Osteoblast (primary cell): ENCODE measurements at regions not wholly inside any gene's neighbourhood (a gene's known extent, or its start where the extent isn't known, plus 50 kb on each side); places are given as distances from the start of the nearest gene placed in this dataset.
"Not testable (repeated sequence)": the region's sequence is repeated elsewhere in the genome, so short reads cannot be mapped to it uniquely, and the experiment has no call there.

Experiments
- DNase-seq: peaks from one replicate; pipeline ENCODE4 v3.0.0; 2011; ENCODE audit warnings: low spot score, mixed read lengths; ENCODE audit not compliant: insufficient read length; ENCODE audit errors: missing footprints
- H2AFZ ChIP-seq: 2 replicates; pipeline ENCODE4 v1.6.0; 2011; ENCODE audit warnings: mild to moderate bottlenecking, low read length
- H3K27ac ChIP-seq: 2 replicates; pipeline ENCODE4 v1.5.1; 2011; ENCODE audit warnings: mild to moderate bottlenecking, low read depth, low read length, moderate library complexity
- H3K27me3 ChIP-seq: 2 replicates; pipeline ENCODE4 v1.6.0; 2012; ENCODE audit warnings: mild to moderate bottlenecking, control low read depth, inconsistent platforms, low read length, moderate library complexity; ENCODE audit not compliant: insufficient read depth
- H3K36me3 ChIP-seq: 2 replicates; pipeline ENCODE4 v1.5.1; 2011; ENCODE audit warnings: mild to moderate bottlenecking, low read length, control low read depth, moderate library complexity; ENCODE audit not compliant: insufficient read depth
- H3K4me1 ChIP-seq: 2 replicates; pipeline ENCODE4 v1.5.1; 2011; ENCODE audit warnings: mild to moderate bottlenecking, low read length, control low read depth, moderate library complexity; ENCODE audit not compliant: insufficient read depth
- H3K4me2 ChIP-seq: 2 replicates; pipeline ENCODE4 v1.6.0; 2011; ENCODE audit warnings: mild to moderate bottlenecking, low read length; ENCODE audit not compliant: insufficient read depth
- H3K4me3 ChIP-seq: fragments of 200-600 bp; sonication (generic); 3 replicates; pipeline ENCODE4 v1.5.1; 2012; ENCODE audit warnings: mild to moderate bottlenecking, low read length, inconsistent platforms; ENCODE audit not compliant: insufficient read depth
- H3K79me2 ChIP-seq: 2 replicates; pipeline ENCODE4 v1.6.0; 2012; ENCODE audit warnings: mild to moderate bottlenecking, low read length, control low read depth, inconsistent platforms; ENCODE audit not compliant: insufficient read depth
- H3K9me3 ChIP-seq: 2 replicates; pipeline ENCODE4 v1.5.1; 2011; ENCODE audit warnings: low read depth, low read length, control low read depth
- H4K20me1 ChIP-seq: 2 replicates; pipeline ENCODE4 v1.6.0; 2012; ENCODE audit warnings: mild to moderate bottlenecking, low read length, control low read depth; ENCODE audit not compliant: insufficient read depth
- CTCF ChIP-seq: IDR thresholded peaks from 2 replicates; pipeline ENCODE4 v1.5.1; 2011; ENCODE audit warnings: mild to moderate bottlenecking, low read depth, low read length, moderate library complexity; ENCODE audit errors: extremely low read depth

GRCh38 chr6:15909290-15910070, 219.4 kb upstream of the MYLIP start:
- no peak for DNase-seq
- no peaks in the 10 kb centered on the region for H4K20me1 ChIP-seq
- no peak overlapping the region for H2AFZ ChIP-seq
- H3K27me3 ChIP-seq: no peaks in the 10 kb centered on the region
- H3K4me2 ChIP-seq: no peak overlapping the region
- no peaks in the 10 kb centered on the region for H3K79me2 ChIP-seq
- H3K27ac ChIP-seq: no peak overlapping the region
- TF ChIP-seq CTCF: no peak
- no peaks in the 10 kb centered on the region for H3K9me3 ChIP-seq
- H3K4me1 ChIP-seq: no peaks in the 10 kb centered on the region
- no peak overlapping the region for H3K4me3 ChIP-seq
- H3K36me3 ChIP-seq: no peaks in the 10 kb centered on the region

GRCh38 chr6:15908871-15909270, 220.0 kb upstream of the MYLIP start:
- Histone ChIP-seq H4K20me1 (no peaks in the 10 kb centered on the region), H3K36me3 (no peaks in the 10 kb centered on the region), H3K4me2 (no peak overlapping the region), H3K27me3 (no peaks in the 10 kb centered on the region), H3K9me3 (no peaks in the 10 kb centered on the region), H3K79me2 (no peaks in the 10 kb centered on the region), H3K27ac (no peak overlapping the region), H3K4me1 (no peaks in the 10 kb centered on the region), H2AFZ (no peak overlapping the region), H3K4me3 (no peak overlapping the region)
- DNase-seq: no peak
- TF ChIP-seq CTCF: no peak

- Histone ChIP-seq H3K4me2 (no peak overlapping the region), H3K4me3 (no peak overlapping the region), H3K79me2 (no peaks in the 10 kb centered on the region), H3K27me3 (no peaks in the 10 kb centered on the region), H3K4me1 (no peaks in the 10 kb centered on the region), H3K27ac (no peak overlapping the region), H2AFZ (no peak overlapping the region), H3K36me3 (no peaks in the 10 kb centered on the region), H3K9me3 (no peaks in the 10 kb centered on the region), H4K20me1 (no peaks in the 10 kb centered on the region)
- DNase-seq: no peak
- TF ChIP-seq CTCF: no peak
These were observed 220.9 kb upstream of the MYLIP start for GRCh38 chr6:15907914-15908518.

GRCh38 chr6:15907220-15907913, 221.5 kb upstream of the MYLIP start:
- H4K20me1 ChIP-seq, DNase-seq, H3K27ac ChIP-seq, H3K4me2 ChIP-seq, H3K79me2 ChIP-seq, H3K36me3 ChIP-seq, H3K27me3 ChIP-seq, H2AFZ ChIP-seq, H3K4me3 ChIP-seq, H3K4me1 ChIP-seq, H3K9me3 ChIP-seq: not testable (repeated sequence)
